C4-2B (cell line): ENCODE measurements at regions not wholly inside any gene's neighbourhood (a gene's known extent, or its start where the extent isn't known, plus 50 kb on each side); places are given as distances from the start of the nearest gene placed in this dataset.

Experiments used
- ZFX ChIP-seq: fragments of 450-650 bp; IDR thresholded peaks from 2 replicates; pipeline ENCODE4 v1.6.1; 2017
- TF ChIP-seq, protein P1 (sequence below): fragments of 450-650 bp; conservative IDR thresholded peaks from 2 replicates; pipeline ENCODE4 v1.5.1; 2017; ENCODE audit warnings: mild to moderate bottlenecking

DNA sequence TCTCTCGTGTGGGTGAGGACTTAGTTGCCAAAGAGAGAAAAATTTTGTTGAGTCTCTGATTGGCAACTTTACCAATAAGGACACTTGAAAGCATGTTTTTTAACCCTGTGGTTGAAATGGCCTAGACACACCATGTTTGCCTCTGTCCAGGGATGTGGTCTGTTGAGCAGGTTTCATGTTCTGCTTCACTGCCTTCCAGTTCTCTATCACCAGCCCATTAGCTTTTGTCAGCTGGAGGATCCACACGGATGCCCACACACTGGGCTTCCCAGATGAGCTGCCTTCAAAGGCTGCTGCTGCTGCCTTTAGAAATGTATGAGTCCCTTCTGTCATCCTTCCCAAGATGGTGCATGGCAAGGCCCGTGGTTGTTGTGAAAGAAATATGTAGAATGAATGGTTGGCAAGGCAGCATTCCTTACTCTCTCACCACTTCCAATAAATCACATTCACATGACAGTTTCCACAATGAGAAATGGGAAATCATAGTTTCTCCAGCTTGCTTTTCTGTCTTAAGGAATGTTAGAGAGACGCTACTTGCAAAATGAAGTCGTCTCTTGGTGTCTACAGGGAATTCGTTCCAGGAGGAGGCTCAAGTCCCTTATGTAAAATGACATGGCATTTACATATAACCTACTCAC, 108.2 kb upstream of the SLC35F3 start:
- TF ChIP-seq, protein P1, sequence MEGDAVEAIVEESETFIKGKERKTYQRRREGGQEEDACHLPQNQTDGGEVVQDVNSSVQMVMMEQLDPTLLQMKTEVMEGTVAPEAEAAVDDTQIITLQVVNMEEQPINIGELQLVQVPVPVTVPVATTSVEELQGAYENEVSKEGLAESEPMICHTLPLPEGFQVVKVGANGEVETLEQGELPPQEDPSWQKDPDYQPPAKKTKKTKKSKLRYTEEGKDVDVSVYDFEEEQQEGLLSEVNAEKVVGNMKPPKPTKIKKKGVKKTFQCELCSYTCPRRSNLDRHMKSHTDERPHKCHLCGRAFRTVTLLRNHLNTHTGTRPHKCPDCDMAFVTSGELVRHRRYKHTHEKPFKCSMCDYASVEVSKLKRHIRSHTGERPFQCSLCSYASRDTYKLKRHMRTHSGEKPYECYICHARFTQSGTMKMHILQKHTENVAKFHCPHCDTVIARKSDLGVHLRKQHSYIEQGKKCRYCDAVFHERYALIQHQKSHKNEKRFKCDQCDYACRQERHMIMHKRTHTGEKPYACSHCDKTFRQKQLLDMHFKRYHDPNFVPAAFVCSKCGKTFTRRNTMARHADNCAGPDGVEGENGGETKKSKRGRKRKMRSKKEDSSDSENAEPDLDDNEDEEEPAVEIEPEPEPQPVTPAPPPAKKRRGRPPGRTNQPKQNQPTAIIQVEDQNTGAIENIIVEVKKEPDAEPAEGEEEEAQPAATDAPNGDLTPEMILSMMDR: no peak
- no peak for TF ChIP-seq ZFX
